Hepatocyte (in vitro differentiated cells): ENCODE measurements at regions not wholly inside any gene's neighbourhood (a gene's known extent, or its start where the extent isn't known, plus 50 kb on each side); places are given as distances from the start of the nearest gene placed in this dataset.

Source experiments
- DNase-seq: peaks from one replicate; pipeline ENCODE4 v3.0.0-alpha.2; 2016; ENCODE audit warnings: low spot score
- H2AFZ ChIP-seq: fragments of 200-600 bp; sonication (generic); 2 replicates; pipeline ENCODE4 v1.6.0; 2016; ENCODE audit warnings: antibody characterized with exemption, mild to moderate bottlenecking
- H3K27ac ChIP-seq: fragments of 200-600 bp; sonication (generic); 2 replicates; pipeline ENCODE4 v1.5.1; 2016; ENCODE audit warnings: mild to moderate bottlenecking
- H3K27me3 ChIP-seq: fragments of 200-600 bp; sonication (generic); 2 replicates; pipeline ENCODE4 v1.6.1; 2016
- H3K36me3 ChIP-seq: fragments of 200-600 bp; sonication (generic); replicated peaks from 2 replicates; pipeline ENCODE4 v1.5.1; 2016; ENCODE audit warnings: low read depth; ENCODE audit not compliant: insufficient read depth
- H3K4me1 ChIP-seq: fragments of 200-600 bp; sonication (generic); 2 replicates; pipeline ENCODE4 v1.5.1; 2016; ENCODE audit warnings: mild to moderate bottlenecking, moderate library complexity; ENCODE audit not compliant: insufficient read depth
- H3K4me2 ChIP-seq: fragments of 200-600 bp; sonication (generic); 2 replicates; pipeline ENCODE4 v1.6.0; 2016
- H3K4me3 ChIP-seq: fragments of 200-600 bp; sonication (generic); 2 replicates; pipeline ENCODE4 v1.5.1; 2016; ENCODE audit warnings: mild to moderate bottlenecking
- H3K79me2 ChIP-seq: fragments of 200-600 bp; sonication (generic); 2 replicates; pipeline ENCODE4 v1.6.0; 2017; ENCODE audit warnings: mild to moderate bottlenecking
- H3K9me2 ChIP-seq: fragments of 200-600 bp; sonication (generic); replicated peaks from 2 replicates; pipeline ENCODE4 v1.6.0; 2017; ENCODE audit warnings: mild to moderate bottlenecking; ENCODE audit not compliant: insufficient read depth
- H3K9me3 ChIP-seq: fragments of 200-600 bp; sonication (generic); 2 replicates; pipeline ENCODE4 v1.5.1; 2016; ENCODE audit warnings: low read depth, mild to moderate bottlenecking
- H4K20me1 ChIP-seq: fragments of 200-600 bp; sonication (generic); 2 replicates; pipeline ENCODE4 v1.6.0; 2016; ENCODE audit warnings: mild to moderate bottlenecking; ENCODE audit not compliant: insufficient read depth, poor library complexity, severe bottlenecking
- CTCF ChIP-seq: fragments of 200-600 bp; sonication (generic); IDR thresholded peaks from 2 replicates; pipeline ENCODE4 v1.5.1; 2016; ENCODE audit warnings: antibody characterized with exemption, mild to moderate bottlenecking; ENCODE audit not compliant: poor library complexity
- EZH2 ChIP-seq: fragments of 200-600 bp; sonication (generic); IDR thresholded peaks from 2 replicates; pipeline ENCODE4 v1.6.1; 2016; ENCODE audit warnings: antibody characterized with exemption, mild to moderate bottlenecking, borderline replicate concordance
- EZH2phosphoT487 ChIP-seq: fragments of 200-600 bp; sonication (generic); IDR thresholded peaks from one replicate; pipeline ENCODE4 v1.6.1; 2018; ENCODE audit warnings: antibody characterized with exemption, mild to moderate bottlenecking, low read depth, moderate library complexity; ENCODE audit not compliant: unreplicated experiment, severe bottlenecking
- WGBS: methylation state at CpG from one replicate; pipeline ENCODE4 v1.1.6; 2016; ENCODE audit warnings: low lambda C conversion rate; ENCODE audit errors: missing lambda C conversion rate; 5-methylcytosine and 5-hydroxymethylcytosine counted together

DNA sequence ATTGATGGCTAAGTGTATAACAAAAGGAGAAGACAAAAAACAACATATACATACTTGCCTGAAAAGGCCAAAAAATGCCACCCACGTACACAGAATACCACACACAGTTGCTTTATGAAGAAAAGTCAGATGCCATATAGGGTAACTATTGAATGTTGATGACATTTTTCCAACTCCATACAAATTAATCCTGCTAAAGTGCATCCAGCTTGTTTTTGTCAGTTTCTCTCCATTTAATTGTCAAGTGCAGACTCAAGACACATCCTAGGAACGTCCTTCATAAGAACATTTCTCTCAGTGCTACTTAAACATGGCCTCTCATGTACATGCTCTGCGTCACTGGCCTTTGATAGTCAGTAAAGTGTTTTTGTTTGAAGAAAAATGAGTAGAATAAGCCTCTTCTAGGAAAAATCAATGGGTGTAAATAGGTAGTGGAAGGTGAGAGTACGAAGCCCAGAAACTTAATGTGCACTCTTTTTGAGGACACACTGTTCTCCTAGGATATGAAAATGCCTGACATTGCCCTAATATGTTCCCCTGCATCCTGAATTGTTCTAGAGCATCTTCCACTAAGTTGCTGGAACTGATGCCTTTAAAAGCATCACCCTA lies 267.4 kb upstream of the ATP11B start:
- Histone ChIP-seq H3K4me1 (no peaks in the 10 kb centered on the region), H3K9me2 (no peaks in the 10 kb centered on the region), H3K4me2 (no peak overlapping the region), H3K27ac (no peak overlapping the region), H3K9me3 (no peaks in the 10 kb centered on the region), H2AFZ (no peak overlapping the region), H3K4me3 (no peak overlapping the region), H3K79me2 (no peaks in the 10 kb centered on the region), H3K27me3 (no peaks in the 10 kb centered on the region), H3K36me3 (no peaks in the 10 kb centered on the region), H4K20me1 (no peaks in the 10 kb centered on the region)
- TF ChIP-seq CTCF (no peak), EZH2phosphoT487 (no peak), EZH2 (no peak)
- DNase-seq, result no peak
- 73% methylated on average over 4 of the region's 4 CpGs for WGBS

- Histone ChIP-seq H3K9me2 (no peaks in the 10 kb centered on the region), H3K36me3 (no peaks in the 10 kb centered on the region), H4K20me1 (no peaks in the 10 kb centered on the region), H3K9me3 (no peaks in the 10 kb centered on the region), H3K4me1 (no peaks in the 10 kb centered on the region), H3K4me3 (no peak overlapping the region), H3K27ac (no peak overlapping the region), H2AFZ (no peak overlapping the region), H3K4me2 (no peak overlapping the region), H3K79me2 (no peaks in the 10 kb centered on the region), H3K27me3 (no peaks in the 10 kb centered on the region)
- TF ChIP-seq EZH2 (no peak), EZH2phosphoT487 (no peak), CTCF (no peak)
- no peak for DNase-seq
These were observed 265.6 kb upstream of the ATP11B start for GRCh38 chr3:182527745-182528144.

DNA sequence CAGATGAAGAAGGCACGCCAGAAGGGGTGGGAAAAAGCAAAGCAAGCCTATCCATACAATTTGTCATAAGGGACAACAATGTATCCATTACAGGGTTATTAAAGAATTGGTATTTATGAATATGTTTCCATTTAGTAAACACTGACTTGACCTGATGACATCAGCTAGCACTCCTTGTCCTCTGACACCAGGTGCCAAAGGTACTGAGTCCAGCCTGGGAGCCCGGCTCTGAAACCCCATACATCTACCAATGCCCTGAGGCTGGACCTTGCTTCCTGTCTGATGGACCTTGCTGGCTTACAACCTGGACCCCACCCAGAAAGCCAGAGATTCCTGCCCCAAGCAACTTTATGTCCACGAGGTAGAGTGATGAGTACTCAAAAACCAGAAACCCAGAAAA lies 263.0 kb upstream of the ATP11B start:
- WGBS, result 78% methylated on average over 3 of the region's 3 CpGs
- no peak for DNase-seq

More for the DNA sequence above, 263.0 kb upstream of the ATP11B start:
- Histone ChIP-seq H3K36me3 (no peaks in the 10 kb centered on the region), H3K27me3 (no peaks in the 10 kb centered on the region), H3K4me3 (no peak overlapping the region), H4K20me1 (no peaks in the 10 kb centered on the region), H3K79me2 (no peaks in the 10 kb centered on the region), H3K4me2 (no peak overlapping the region), H3K9me3 (no peaks in the 10 kb centered on the region), H3K27ac (no peak overlapping the region), H2AFZ (no peak overlapping the region), H3K4me1 (no peaks in the 10 kb centered on the region), H3K9me2 (no peaks in the 10 kb centered on the region)
- no peak for TF ChIP-seq EZH2phosphoT487
- no peak for TF ChIP-seq CTCF
- TF ChIP-seq EZH2, result no peak
